HEK293 (cell line): ENCODE measurements at regions not wholly inside any gene's neighbourhood (a gene's known extent, or its start where the extent isn't known, plus 50 kb on each side); places are given as distances from the start of the nearest gene placed in this dataset.

Experiments
- CTCF ChIA-PET: fragments of 350-600 bp; formaldehyde crosslinking; extraction: SDS; loops from one replicate; lab custom pipeline; 2021; ENCODE audit warnings: antibody characterized with exemption; lab: Yijun Ruan, JAX
- POLR2A ChIA-PET: fragments of 300-600 bp; formaldehyde crosslinking; extraction: SDS; loops from one replicate; lab custom pipeline; 2020; ENCODE audit warnings: antibody characterized with exemption, inconsistent platforms; lab: Yijun Ruan, JAX
- H3K27ac ChIP-seq: fragments of 200-500 bp; sonication (Bioruptor generic); 2 replicates; pipeline ENCODE4 v1.5.1; 2014; ENCODE audit warnings: low read depth, low read length, control low read depth, inconsistent platforms; ENCODE audit errors: extremely low read depth
- H3K36me3 ChIP-seq, 2 experiments: fragments of 200-500 bp in 1 of 2; sonication (Bioruptor generic) in 1 of 2; 1 replicate in 1 of 2; 2 replicates in 1 of 2; pipeline ENCODE4 v1.5.1; 2014 to 2017; ENCODE audit warnings: inconsistent platforms in 2 of 2, low read length in 2 of 2; ENCODE audit not compliant: control insufficient read depth in 2 of 2, insufficient read depth in 1 of 2
- H3K4me1 ChIP-seq: fragments of 200-500 bp; sonication (Bioruptor generic); 2 replicates; pipeline ENCODE4 v1.5.1; 2014; ENCODE audit warnings: mild to moderate bottlenecking, low read length, inconsistent platforms; ENCODE audit not compliant: control insufficient read depth, insufficient read depth
- H3K4me3 ChIP-seq: 2 replicates; pipeline ENCODE4 v1.5.1; 2011; ENCODE audit warnings: low read depth, mild to moderate bottlenecking, control low read depth, low read length, moderate library complexity
- H3K9me3 ChIP-seq: fragments of 200-500 bp; sonication (Bioruptor generic); 2 replicates; pipeline ENCODE4 v1.5.1; 2014; ENCODE audit warnings: low read depth, low read length, inconsistent platforms; ENCODE audit not compliant: control insufficient read depth, insufficient read depth
- HOXD13 ChIP-seq: sonication (generic); formaldehyde crosslinking; IDR thresholded peaks from 2 replicates; pipeline ENCODE4 v1.8.0; 2022; ENCODE audit warnings: missing genetic modification reagents, borderline replicate concordance
- KLF8 ChIP-seq: fragments of 450-650 bp; formaldehyde crosslinking; IDR thresholded peaks from 2 replicates; pipeline ENCODE4 v1.5.1; 2016; ENCODE audit warnings: missing biosample characterization, missing genetic modification characterization
- SP7 ChIP-seq: fragments of 450-650 bp; formaldehyde crosslinking; IDR thresholded peaks from 2 replicates; pipeline ENCODE4 v1.5.1; 2016; ENCODE audit warnings: missing biosample characterization, missing genetic modification characterization
- ZEB2 ChIP-seq: fragments of 450-650 bp; formaldehyde crosslinking; IDR thresholded peaks from 2 replicates; pipeline ENCODE4 v1.5.1; 2016; ENCODE audit warnings: missing biosample characterization, missing genetic modification characterization
- ZFHX2 ChIP-seq: fragments of 450-650 bp; formaldehyde crosslinking; conservative IDR thresholded peaks from 2 replicates; pipeline ENCODE4 v1.5.1; 2016; ENCODE audit warnings: missing biosample characterization, missing genetic modification characterization
- ZIC2 ChIP-seq: fragments of 450-650 bp; formaldehyde crosslinking; IDR thresholded peaks from 2 replicates; pipeline ENCODE4 v1.5.1; 2016; ENCODE audit warnings: missing biosample characterization, missing genetic modification characterization
- ZNF23 ChIP-seq: fragments of 450-650 bp; formaldehyde crosslinking; IDR thresholded peaks from 2 replicates; pipeline ENCODE4 v1.5.1; 2016; ENCODE audit warnings: missing biosample characterization, missing genetic modification characterization, borderline replicate concordance
- ZNF24 ChIP-seq: fragments of 450-650 bp; formaldehyde crosslinking; IDR thresholded peaks from 2 replicates; pipeline ENCODE4 v1.5.1; 2016; ENCODE audit warnings: missing biosample characterization, missing genetic modification characterization
- ZNF350 ChIP-seq: fragments of 450-650 bp; formaldehyde crosslinking; IDR thresholded peaks from 2 replicates; pipeline ENCODE4 v1.5.0; 2017; ENCODE audit warnings: missing biosample characterization, mild to moderate bottlenecking, missing genetic modification characterization
- ZNF423 ChIP-seq: fragments of 450-650 bp; formaldehyde crosslinking; IDR thresholded peaks from 2 replicates; pipeline ENCODE4 v1.5.1; 2016; ENCODE audit warnings: missing biosample characterization, missing genetic modification characterization
- ZNF555 ChIP-seq: fragments of 450-650 bp; formaldehyde crosslinking; conservative IDR thresholded peaks from 2 replicates; pipeline ENCODE4 v1.5.1; 2017; ENCODE audit warnings: missing biosample characterization, mild to moderate bottlenecking, missing genetic modification characterization, inconsistent platforms
- ZNF768 ChIP-seq: fragments of 450-650 bp; formaldehyde crosslinking; IDR thresholded peaks from 2 replicates; pipeline ENCODE4 v1.5.1; 2018; ENCODE audit warnings: missing biosample characterization, mild to moderate bottlenecking, missing genetic modification characterization
- ZNF785 ChIP-seq: fragments of 450-650 bp; formaldehyde crosslinking; IDR thresholded peaks from 2 replicates; pipeline ENCODE4 v1.5.1; 2016; ENCODE audit warnings: missing biosample characterization, missing genetic modification characterization
- ZNF791 ChIP-seq: fragments of 450-650 bp; formaldehyde crosslinking; IDR thresholded peaks from 2 replicates; pipeline ENCODE4 v1.5.1; 2016; ENCODE audit warnings: missing biosample characterization, missing genetic modification characterization
- ZNF837 ChIP-seq: fragments of 450-650 bp; formaldehyde crosslinking; IDR thresholded peaks from 2 replicates; pipeline ENCODE4 v1.5.1; 2016; ENCODE audit warnings: missing biosample characterization, missing genetic modification characterization
- TF ChIP-seq, protein P1 (sequence below): fragments of 450-650 bp; formaldehyde crosslinking; conservative IDR thresholded peaks from 2 replicates; pipeline ENCODE4 v1.5.1; 2016; ENCODE audit warnings: low read depth, missing biosample characterization, missing genetic modification characterization
- TF ChIP-seq, protein P2 (sequence below): fragments of 450-650 bp; formaldehyde crosslinking; IDR thresholded peaks from 2 replicates; pipeline ENCODE4 v1.5.1; 2016; ENCODE audit warnings: missing biosample characterization, missing genetic modification characterization
- TF ChIP-seq, protein P3 (sequence below): fragments of 450-650 bp; formaldehyde crosslinking; IDR thresholded peaks from 2 replicates; pipeline ENCODE4 v1.5.1; 2017; ENCODE audit warnings: missing biosample characterization, missing genetic modification characterization
- TF ChIP-seq, protein P4 (sequence below): sonication (generic); formaldehyde crosslinking; IDR thresholded peaks from 2 replicates; pipeline ENCODE4 v1.8.1; 2022; ENCODE audit warnings: mild to moderate bottlenecking, moderate library complexity, missing genetic modification reagents
- TF ChIP-seq, protein P5 (sequence below): fragments of 450-650 bp; formaldehyde crosslinking; IDR thresholded peaks from 2 replicates; pipeline ENCODE4 v1.5.1; 2016; ENCODE audit warnings: missing biosample characterization, missing genetic modification characterization

GRCh38 chr4:101451086-101451485, 103.8 kb upstream of the PPP3CA start (continued):
- TF ChIP-seq, protein P1, sequence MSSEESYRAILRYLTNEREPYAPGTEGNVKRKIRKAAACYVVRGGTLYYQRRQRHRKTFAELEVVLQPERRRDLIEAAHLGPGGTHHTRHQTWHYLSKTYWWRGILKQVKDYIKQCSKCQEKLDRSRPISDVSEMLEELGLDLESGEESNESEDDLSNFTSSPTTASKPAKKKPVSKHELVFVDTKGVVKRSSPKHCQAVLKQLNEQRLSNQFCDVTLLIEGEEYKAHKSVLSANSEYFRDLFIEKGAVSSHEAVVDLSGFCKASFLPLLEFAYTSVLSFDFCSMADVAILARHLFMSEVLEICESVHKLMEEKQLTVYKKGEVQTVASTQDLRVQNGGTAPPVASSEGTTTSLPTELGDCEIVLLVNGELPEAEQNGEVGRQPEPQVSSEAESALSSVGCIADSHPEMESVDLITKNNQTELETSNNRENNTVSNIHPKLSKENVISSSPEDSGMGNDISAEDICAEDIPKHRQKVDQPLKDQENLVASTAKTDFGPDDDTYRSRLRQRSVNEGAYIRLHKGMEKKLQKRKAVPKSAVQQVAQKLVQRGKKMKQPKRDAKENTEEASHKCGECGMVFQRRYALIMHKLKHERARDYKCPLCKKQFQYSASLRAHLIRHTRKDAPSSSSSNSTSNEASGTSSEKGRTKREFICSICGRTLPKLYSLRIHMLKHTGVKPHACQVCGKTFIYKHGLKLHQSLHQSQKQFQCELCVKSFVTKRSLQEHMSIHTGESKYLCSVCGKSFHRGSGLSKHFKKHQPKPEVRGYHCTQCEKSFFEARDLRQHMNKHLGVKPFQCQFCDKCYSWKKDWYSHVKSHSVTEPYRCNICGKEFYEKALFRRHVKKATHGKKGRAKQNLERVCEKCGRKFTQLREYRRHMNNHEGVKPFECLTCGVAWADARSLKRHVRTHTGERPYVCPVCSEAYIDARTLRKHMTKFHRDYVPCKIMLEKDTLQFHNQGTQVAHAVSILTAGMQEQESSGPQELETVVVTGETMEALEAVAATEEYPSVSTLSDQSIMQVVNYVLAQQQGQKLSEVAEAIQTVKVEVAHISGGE: no peak
- TF ChIP-seq ZNF24 (tag by site-specific recombination) (no peak), SP7 (no peak)
- TF ChIP-seq, all 188 proteins: peak for 0

DNA sequence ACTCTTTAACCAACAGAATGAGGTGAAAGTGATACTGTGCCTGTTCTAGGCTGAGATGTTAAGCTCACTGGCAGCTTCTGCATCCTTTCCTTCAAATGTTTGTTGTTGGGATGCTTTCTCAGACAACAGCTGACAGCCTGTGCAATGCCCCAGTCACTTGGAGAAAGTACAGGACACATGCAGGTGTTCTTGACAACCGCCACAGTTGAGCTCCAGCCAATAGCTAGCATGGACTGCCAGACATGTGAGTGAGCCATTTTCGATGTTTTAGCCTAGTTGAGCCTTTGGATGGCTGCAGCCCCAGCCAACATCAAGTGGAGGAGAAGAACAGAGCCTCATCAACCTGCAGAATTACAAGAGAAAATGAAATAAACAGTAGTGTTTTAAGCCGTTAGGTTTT, 94.1 kb upstream of the PPP3CA start:
- TF ChIP-seq ZNF555 (tag by site-specific recombination): no peak
- Histone ChIP-seq H3K36me3 (no peaks in the 10 kb centered on the region), H3K9me3 (no peaks in the 10 kb centered on the region), H3K27ac (no peak overlapping the region), H3K4me3 (no peak overlapping the region), H3K4me1 (no peaks in the 10 kb centered on the region)
- ChIA-PET POLR2A (no interaction called here), CTCF (no interaction called here)

- Histone ChIP-seq H3K27ac (no peak overlapping the region), H3K4me1 (no peaks in the 10 kb centered on the region), H3K9me3 (no peaks in the 10 kb centered on the region), H3K36me3 (no peaks in the 10 kb centered on the region), H3K4me3 (no peak overlapping the region)
- CTCF ChIA-PET: no interaction called here
- POLR2A ChIA-PET: no interaction called here
- no peak for TF ChIP-seq KLF8 (tag by site-specific recombination)
- TF ChIP-seq ZNF791: no peak
- TF ChIP-seq ZNF350 (tag by site-specific recombination): no peak
- no peak for TF ChIP-seq ZIC2 (tag by site-specific recombination)
- TF ChIP-seq, protein P2, sequence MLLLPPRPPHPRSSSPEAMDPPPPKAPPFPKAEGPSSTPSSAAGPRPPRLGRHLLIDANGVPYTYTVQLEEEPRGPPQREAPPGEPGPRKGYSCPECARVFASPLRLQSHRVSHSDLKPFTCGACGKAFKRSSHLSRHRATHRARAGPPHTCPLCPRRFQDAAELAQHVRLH: no peak
- TF ChIP-seq, protein P3, sequence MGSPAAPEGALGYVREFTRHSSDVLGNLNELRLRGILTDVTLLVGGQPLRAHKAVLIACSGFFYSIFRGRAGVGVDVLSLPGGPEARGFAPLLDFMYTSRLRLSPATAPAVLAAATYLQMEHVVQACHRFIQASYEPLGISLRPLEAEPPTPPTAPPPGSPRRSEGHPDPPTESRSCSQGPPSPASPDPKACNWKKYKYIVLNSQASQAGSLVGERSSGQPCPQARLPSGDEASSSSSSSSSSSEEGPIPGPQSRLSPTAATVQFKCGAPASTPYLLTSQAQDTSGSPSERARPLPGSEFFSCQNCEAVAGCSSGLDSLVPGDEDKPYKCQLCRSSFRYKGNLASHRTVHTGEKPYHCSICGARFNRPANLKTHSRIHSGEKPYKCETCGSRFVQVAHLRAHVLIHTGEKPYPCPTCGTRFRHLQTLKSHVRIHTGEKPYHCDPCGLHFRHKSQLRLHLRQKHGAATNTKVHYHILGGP (tag by site-specific recombination): no peak
- TF ChIP-seq, protein P4, sequence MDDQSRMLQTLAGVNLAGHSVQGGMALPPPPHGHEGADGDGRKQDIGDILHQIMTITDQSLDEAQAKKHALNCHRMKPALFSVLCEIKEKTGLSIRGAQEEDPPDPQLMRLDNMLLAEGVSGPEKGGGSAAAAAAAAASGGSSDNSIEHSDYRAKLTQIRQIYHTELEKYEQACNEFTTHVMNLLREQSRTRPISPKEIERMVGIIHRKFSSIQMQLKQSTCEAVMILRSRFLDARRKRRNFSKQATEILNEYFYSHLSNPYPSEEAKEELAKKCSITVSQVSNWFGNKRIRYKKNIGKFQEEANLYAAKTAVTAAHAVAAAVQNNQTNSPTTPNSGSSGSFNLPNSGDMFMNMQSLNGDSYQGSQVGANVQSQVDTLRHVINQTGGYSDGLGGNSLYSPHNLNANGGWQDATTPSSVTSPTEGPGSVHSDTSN (CRISPR knock-in tag): no peak
- TF ChIP-seq, protein P5, sequence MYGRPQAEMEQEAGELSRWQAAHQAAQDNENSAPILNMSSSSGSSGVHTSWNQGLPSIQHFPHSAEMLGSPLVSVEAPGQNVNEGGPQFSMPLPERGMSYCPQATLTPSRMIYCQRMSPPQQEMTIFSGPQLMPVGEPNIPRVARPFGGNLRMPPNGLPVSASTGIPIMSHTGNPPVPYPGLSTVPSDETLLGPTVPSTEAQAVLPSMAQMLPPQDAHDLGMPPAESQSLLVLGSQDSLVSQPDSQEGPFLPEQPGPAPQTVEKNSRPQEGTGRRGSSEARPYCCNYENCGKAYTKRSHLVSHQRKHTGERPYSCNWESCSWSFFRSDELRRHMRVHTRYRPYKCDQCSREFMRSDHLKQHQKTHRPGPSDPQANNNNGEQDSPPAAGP (tag by site-specific recombination): no peak
- TF ChIP-seq ZNF837 (tag by site-specific recombination): no peak
- no peak for TF ChIP-seq ZEB2 (tag by site-specific recombination)
- TF ChIP-seq HOXD13 (CRISPR knock-in tag): no peak
- no peak for TF ChIP-seq ZNF23 (tag by site-specific recombination)
- no peak for TF ChIP-seq ZNF785
- no peak for TF ChIP-seq ZNF423
- TF ChIP-seq ZFHX2 (tag by site-specific recombination): no peak
- no peak for TF ChIP-seq ZNF768 (tag by site-specific recombination)
These were observed 92.6 kb upstream of the PPP3CA start for GRCh38 chr4:101439926-101440325.
